Kidney glomerular epithelial cell (primary cell): ENCODE measurements at regions not wholly inside any gene's neighbourhood (a gene's known extent, or its start where the extent isn't known, plus 50 kb on each side); places are given as distances from the start of the nearest gene placed in this dataset.

Experiments used
- DNase-seq: peaks from one replicate; lab custom pipeline; 2025; lab: John Stamatoyannopoulos, UW

GRCh38 chr16:85187886-85188285 is 75.6 kb upstream of the CIBAR2 start:
- no peak for DNase-seq

DNA sequence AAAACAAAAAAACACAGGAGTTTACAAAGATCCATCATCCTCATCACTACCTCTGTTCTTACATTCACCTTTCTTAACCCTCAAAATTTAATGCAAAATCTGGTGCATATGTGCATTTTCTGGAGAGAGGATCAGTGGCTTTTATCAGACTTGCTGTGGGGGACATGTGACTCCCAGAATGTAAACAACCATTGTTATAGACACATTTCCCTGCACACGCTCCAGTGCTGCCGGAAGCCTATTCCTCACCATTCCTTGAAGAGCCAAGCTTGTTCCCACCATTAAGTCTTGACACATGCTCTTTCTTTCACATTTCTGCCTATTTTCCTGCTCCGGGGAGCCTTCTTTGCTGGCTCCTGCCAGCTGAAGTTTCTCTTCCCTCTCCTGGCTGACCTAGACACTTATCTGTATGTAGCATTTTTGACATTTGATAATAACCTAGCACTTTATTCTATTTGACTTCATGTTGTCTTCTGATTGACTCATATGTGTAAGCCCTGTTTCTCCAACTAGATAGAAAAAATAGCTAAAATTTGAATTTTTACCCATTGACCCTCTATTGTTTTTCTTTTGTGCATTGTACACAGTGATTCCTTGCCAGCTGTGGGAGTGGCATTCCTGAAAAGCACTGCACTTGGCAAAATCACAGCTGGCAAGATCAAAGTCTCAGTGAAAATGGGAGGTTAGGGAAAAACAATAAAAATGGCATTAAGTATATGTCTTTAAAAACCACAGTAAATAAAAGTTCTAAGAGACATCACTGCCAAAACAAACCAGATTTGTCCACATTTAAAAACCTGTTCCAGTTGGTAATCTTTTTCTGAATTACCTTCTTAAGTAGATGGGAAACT is 76.8 kb upstream of the CIBAR2 start:
- no peak for DNase-seq

DNA sequence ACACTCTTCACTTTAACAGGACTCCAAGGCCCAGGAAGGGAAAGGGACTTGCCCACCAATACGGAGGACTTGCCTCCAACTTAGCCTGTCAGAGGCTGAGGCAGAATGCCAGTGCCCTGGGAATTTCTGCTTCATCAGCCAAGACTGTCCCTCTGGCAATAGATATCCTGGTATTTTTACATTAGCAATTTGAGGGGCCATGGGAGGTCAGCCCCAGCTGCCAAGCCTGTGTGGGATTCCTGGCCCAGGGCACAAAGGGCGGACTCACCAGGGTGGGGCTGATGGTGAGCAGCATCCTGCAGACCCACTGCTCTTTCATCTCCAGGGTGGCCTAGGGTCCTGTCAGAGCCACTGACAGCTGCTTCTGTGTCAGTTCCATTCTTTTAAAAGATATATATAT is 78.3 kb upstream of the CIBAR2 start:
- DNase-seq = no peak

DNA sequence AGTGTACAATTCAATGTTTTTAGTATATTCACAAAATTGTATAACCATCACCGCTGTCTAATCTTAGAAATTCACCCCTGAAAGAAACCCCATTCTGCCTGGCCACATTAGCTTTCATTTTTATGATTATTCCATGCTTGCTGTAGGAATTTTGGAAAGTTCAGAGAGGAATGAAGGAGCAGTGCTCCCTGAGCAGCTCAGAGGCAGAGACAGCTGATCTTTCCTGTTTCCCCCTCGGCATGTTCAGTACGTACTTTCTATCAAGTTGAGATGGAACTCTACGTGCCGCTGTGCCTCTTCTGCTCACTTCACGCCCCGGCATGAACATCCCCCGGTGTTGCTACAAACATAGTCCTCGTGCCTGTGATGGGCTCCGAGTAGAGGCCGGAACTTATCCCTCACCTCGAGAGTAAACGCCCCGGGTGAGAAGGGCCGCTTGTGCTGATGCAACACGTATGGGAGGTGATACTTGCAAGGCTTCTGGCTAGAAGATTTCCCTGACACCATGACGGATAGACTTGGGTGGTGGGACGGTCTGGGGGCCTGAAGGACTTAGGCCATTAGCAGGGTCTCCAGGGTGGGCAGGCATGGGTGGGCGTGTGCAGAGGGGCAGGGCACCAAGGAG is 79.2 kb upstream of the CIBAR2 start:
- no peak for DNase-seq

DNA sequence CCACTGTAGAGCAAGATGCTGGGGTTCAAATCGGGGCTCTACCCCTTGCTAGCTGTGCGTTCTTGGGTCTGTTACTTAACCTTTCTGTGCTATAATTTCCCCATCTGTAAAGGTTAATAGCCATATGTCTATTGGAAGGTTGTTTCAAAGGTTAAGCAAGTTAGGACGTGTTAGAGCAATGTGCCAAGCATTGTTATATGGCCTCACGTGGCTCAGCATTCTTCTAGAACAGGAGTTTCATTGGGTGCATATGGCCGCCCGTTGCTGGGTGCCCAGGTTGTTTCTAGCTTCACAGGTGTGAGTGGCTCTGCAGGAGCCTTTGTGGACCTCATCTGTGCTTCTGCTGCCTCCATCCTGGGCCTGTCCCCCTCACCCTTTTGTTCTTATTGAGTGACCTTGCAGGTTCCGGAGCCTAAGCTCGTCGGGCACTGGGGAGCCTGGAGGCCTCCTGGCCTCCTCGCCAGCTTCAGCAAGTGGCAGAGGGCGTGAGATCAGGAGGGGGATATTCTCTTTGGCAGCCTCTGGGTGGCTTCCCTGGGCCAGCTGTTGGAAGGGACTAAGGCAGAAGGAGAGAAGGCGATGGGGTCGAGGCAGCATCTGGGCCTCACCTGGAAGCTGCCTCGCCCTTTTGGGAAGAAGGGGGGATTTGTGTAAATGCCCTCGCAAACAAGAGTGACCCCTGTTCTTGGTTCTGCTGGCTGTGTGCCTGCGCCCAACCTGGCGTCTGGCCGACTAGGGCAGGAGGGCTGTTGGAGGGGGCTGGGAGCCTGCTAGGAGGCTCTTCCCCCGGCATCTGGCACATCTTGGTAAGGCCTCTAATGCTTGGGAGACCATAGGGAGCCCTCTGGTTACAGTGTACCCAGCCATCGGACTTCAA is 80.2 kb upstream of the CIBAR2 start:
- no peak for DNase-seq

DNA sequence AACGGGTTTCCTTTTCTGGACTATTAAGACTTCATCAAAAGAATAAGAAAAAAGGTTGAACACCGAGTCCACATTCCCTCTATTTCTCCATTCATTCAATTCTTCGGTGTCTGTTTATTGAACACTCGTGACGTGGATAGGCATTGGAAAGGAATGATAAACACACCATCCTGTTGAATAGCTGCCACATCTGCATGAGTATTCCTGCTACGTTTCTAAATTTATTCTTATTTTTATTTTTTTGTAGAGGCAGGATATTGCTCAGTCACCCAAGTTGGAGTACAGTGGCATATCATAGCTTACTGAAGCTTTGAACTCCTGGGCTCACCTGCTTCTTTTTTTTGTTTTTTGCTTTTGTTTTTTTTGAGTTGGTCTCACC is 80.8 kb upstream of the CIBAR2 start:
- no peak for DNase-seq

- DNase-seq = no peak
These were observed 81.6 kb upstream of the CIBAR2 start for GRCh38 chr16:85193876-85194275.

DNA sequence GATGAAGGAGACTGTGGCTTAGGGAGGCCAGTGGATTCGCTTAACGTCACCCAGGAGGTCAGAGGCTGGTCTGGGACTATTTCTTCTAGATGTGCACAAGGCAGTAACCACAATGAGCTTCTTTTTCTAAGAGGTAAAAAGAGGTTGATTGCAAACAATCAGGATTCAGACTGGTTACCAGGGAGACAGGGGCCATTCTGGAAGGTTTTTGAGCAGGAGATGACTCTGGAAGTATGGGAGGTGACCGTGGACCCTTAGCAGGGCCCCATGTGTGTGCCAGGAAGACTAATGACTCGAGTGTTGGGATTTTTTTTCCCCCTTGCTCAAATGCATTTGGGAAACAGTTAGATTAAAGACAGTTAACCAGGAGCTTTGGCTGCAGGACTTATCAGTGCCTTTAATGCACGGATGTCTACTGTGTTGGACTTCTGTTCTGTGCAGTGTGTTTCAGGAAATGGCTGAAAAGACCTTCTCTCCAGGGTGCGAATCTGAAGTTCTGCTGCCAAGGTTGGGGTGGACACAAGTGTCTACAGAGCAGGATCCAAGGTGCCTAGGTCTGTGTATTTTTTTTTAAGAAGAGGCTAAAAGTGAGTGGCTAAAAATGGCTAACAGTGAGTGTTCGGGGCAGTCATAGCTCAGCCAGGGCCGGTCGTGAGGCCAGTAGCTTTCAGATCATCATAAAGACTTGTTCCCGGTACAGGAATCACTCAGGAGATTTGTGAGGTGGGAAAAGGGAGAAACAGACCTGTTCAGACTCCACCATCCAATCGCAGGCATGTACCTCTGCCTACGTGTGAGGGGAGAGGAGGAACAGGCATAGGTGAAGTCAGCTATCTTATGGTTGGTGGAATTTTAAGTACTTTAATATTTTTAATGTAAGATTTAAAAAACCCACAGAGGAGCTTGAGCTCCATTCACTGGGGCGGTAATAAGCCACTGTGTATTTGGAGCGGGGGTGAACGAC is 82.3 kb upstream of the CIBAR2 start:
- no peak for DNase-seq

DNA sequence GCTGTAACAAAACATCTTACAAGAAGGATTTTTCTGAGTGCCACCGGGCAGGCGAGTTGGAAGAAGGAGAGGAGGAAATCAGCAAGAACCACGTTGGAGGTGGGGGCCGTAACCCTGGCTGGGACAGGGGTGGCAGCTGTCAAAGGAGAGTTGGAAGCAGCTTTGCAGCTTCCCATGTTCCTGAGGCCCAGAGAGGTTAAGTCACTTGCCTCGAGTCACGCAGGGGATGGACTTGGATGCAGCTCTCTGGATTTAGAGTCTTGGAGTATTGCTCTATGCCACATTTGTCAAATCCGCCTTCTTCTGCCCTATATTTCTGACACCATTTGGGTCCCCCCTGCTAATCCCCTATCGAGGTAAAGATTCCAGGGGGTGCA is 83.0 kb upstream of the CIBAR2 start:
- DNase-seq = no peak

GRCh38 chr16:85195900-85196772 is 83.9 kb upstream of the CIBAR2 start:
- DNase-seq = no peak

GRCh38 chr16:85196976-85197375 is 84.7 kb upstream of the CIBAR2 start:
- DNase-seq = no peak

DNA sequence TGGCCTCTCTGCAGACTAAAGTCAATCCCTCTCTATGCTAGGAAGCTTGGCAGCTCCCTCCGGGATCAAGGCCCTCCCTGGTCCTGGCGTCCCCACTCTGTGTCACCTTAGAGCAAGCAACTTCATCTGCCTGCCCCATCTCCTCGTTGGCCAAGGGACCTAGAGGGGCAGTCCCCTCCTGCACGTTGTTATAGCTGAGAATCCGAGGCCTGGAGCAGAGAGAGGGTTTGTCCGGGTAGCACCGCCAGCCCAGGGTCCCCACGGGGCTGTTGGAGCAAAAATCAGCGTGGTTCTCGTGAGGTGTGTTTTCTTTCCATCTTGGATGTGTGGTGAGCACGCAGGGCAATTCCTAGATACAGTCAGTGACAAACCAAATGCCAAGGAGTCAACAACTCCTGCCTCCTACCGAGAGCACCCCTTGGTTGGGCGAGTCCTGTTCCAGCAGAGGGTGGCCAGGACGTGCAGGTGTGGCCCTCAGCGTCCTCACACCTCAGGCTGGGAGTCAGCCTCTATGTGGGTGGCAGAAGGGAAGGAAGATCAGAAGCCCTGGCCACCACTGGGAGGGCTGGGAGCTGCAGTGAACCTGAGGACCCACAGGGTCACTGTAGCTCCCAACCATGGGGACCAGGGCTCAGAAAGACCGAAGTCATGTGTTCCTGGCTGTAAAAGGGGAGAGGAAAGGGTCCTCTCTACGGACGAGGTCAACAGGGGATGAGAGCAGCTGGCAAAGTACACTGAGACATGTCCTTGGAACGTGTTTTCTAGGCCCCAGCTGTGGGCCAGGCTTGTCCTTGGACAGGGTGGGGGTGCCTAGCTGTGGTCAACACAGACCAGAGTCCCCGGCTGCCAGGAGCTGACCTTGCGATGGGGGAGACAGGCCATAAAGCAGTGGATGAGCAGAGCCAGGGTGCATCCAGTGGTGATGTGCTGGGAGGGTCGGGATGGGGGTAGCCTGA is 85.6 kb upstream of the CIBAR2 start:
- DNase-seq = no peak

- no peak for DNase-seq
These were observed 86.9 kb upstream of the CIBAR2 start for GRCh38 chr16:85199069-85199725.

GRCh38 chr16:85199880-85200279 is 87.6 kb upstream of the CIBAR2 start:
- no peak for DNase-seq

GRCh38 chr16:85200471-85201278 is 88.4 kb upstream of the CIBAR2 start:
- DNase-seq = no peak

DNA sequence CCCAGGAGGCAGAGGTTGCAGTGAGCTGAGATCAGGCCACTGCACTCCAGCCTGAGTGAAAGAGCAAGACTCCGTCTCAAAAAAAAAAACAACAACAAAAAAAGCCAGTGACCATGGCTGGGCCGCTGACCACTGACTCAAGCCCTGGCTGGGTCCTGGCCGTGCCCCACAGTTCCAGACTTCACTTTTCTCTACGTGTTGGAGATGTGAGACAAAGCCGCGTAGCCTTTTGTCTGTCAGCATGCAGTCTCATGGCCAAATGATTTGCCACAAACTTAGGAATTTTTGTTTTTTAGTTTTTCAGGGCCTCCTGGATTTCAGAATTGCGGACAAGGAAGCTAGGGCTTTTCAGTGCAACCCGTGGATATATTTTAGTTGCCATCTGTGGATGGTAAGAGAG is 89.3 kb upstream of the CIBAR2 start:
- no peak for DNase-seq

DNA sequence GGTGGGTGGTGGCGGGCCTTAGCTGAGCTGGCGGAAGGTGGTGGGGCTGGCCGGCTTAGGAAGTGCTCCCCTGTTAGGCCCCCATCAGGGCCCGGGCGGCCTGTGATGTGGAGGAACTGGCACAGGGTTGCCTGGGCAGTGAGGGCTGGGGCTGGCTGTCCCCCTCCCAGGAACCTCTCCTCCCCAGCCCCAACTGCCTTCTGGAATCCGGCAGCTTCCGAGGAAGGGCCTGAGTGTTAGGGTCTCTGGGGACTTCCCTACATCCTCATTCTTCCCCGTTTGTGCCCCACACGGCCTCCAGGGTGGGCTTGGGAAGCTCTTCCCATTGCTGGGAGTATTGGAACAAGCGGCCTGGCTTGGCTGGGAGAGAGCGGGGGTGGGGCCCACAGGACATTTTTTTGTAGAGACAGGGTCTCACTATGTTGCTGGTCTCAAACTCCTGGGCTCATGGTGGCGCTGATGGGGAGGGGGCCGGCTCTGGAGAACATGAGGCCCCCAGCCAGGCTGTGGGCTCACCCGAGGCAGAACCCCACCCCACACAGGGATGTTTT is 89.9 kb upstream of the CIBAR2 start:
- DNase-seq = no peak
